GM21619 (cell line): ENCODE measurements at regions not wholly inside any gene's neighbourhood (a gene's known extent, or its start where the extent isn't known, plus 50 kb on each side); places are given as distances from the start of the nearest gene placed in this dataset.

ENCODE experiments used
- ATAC-seq: cut with Tn5 transposase; IDR thresholded peaks from one replicate; pipeline ENCODE4 v1.9.1; 2021; ENCODE audit not compliant: unreplicated experiment

GRCh38 chr15:70258369-70259027 lies 160.8 kb upstream of the TLE3 start:
- ATAC-seq: no peak

DNA sequence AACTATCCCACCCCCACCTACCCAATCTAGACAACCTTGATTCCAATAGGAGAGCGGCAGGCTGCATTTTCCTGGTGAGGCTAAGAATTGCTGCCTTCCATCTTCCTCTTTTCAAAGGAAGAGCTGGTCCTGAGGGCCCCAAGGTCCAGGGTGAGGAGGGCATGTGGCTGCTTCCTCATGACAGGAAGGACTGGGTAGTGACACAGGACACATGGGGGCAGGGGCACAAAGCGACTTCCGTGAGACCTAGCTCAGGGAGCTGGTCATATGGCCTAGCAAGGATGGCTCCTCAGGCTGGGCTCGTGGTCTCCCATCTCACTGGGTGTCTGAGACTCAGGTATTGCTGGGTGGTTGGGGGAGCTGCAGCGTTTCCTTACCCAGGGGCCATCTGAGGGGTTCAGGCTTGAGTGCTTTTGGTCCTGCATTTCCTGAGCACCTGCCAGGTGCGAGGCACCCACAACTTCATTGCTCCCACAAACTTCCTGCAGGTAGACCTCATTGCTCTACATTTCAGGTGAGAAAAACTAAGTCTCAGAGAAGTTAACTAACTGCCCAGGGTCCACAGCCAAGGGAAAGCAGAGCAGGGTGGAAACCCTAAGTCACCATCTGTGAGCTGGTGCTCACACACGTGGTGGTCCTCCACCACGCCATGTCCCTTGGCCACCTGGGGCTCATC lies 160.0 kb upstream of the TLE3 start:
- ATAC-seq: no peak

- ATAC-seq: no peak
Measured at GRCh38 chr15:70257047-70257446, 159.3 kb upstream of the TLE3 start.

DNA sequence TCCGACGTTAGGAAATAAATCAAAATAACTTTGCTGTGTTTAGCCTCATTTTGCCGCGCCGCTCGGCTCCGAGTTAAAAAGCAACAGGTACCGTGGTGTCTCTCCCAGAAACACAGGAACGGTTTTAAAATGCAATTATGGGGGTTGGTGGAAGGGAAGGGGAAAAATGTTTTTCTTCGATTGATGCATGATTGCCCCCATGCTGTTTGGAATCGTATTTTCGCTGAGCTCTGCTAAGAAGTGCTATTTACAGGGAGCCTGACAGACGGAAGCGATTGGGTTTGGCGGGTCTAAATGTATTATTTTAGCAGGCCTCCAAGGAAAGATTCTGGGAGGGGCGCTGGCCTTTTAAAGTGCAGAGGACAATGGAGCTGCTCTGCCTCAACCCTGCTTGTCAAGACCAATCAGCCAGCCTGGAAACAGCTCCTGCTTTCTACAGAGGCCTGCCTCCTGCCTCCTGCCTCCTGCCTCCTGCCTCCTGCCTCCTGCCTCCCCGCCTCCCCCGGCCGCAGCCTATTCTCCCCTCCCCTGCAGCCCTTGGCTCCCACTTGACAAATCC lies 156.7 kb upstream of the TLE3 start:
- ATAC-seq: no peak

DNA sequence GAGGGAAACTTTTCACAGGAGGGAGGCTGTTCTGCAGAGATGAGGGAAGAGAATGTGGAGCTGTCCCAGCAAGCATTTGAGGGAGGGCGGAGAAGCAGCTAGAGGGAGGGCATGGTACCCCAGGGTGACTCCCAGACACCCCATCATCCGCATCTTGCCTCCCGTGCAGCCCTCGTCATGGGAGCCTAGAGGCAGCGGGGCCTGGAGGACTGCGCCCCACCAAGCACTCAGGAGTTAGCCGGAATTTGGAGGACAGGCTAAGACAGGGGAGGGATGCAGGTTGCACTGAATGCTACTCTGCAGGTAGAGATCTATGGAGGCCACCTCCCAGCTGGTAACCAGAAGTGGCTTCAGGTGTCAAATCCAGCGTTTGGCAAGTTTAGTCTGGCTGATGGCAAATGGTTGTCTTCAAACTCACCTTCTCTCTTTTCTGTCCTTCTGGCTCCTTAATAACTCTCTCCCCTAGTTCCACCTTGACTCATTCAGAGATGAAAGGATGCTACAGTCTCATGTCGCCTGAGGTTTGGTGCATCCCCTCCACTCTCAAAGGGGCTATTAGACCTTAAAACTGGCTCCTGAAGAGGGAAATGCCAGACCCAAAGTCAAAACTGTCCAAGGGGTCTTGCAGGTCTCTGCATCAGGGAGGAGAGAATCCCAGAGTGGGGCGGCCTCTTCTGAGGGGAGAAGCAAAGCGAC lies 155.9 kb upstream of the TLE3 start:
- ATAC-seq: no peak

GRCh38 chr15:70252951-70253320 lies 155.2 kb upstream of the TLE3 start:
- no peak for ATAC-seq

GRCh38 chr15:70252056-70252950 lies 154.6 kb upstream of the TLE3 start:
- no peak for ATAC-seq

- no peak for ATAC-seq
Measured at GRCh38 chr15:70251246-70251990, 153.7 kb upstream of the TLE3 start.

DNA sequence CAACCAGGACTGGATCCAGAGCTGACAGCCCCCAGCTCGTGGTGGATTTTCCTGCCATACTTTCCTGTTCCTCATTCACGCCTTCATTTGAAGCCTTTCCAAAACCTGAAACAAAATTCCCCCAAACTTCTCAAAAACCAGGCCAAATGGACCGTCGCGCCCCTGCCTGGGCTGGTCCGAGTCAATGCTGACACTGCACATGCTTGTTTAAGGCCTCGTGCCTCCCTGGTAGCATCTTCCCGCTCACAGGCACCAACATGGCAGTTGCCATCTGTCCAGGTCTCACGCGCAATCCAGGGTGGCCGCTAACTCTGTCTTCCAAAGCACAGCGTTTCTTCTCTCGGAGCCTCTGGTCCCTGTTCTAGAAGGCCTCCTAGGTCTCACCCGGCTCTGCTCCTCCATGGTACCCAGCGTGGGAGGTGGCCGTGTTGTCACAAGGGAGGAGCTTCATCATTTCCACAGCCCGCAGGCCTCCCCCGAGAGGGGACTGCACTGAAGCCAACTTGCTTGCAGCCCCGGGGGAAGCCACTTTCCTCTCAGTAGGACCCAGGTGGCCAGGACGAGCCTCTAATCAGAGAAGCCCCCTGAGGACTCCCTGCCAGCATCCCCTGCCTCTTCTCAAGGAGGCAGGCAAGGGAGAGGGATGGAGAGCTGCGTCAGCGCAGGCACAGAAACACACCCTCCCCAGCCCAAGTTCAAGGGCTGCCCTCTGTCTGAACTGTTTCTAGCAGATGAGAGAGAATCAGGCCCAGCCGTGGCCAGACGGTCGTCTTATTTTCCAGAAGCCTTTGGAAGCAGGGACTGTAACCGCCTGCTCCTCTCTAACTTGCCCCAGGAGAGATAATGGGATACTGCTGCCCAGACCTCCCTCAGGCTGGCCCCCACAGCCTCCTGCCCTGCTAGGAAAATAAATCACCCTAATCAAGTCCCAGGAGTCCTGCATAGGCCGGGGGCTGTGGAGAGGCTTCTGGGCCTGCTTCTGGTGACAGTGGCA lies 152.8 kb upstream of the TLE3 start:
- no peak for ATAC-seq

DNA sequence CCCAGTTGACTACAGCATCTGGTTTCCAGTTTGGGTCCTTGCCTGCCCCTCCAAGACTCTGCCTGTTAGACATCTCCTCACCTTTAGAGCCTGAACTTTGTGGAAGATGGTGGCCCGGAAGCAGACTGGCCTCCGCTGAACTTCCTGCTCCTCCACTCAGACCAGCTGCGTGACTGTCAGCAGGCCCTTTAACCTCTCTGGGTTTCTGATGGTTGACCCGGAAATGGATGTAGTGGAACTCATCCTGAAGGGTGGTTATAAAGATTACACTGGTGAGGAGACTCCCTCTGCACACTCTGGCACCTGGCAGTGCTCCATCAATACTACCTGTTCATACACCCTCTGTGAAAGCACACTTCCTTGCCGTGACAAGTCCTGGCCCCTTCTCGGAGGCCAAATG lies 151.9 kb upstream of the TLE3 start:
- ATAC-seq: no peak

GRCh38 chr15:70248116-70249025 lies 150.7 kb upstream of the TLE3 start:
- ATAC-seq: no peak

DNA sequence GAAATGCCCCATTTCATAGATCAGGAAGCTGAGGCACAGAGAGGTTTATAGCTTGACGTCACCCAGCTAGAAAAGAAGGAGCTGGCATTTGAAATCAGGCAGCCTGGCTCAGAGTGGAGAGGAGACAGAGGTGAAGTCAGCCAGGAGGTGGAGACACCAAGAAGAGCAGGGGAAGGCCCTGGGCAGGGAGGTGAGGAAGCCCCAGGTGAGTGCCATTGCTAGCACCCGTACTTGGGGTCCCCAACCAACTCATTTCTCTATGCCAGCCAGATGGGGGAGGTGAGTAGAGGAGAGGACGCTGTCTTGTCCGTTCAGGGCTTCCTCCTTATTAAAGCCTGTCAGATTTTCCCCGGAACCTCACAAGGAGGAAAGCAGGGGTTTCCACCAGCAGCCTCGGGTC lies 149.6 kb upstream of the TLE3 start:
- no peak for ATAC-seq

DNA sequence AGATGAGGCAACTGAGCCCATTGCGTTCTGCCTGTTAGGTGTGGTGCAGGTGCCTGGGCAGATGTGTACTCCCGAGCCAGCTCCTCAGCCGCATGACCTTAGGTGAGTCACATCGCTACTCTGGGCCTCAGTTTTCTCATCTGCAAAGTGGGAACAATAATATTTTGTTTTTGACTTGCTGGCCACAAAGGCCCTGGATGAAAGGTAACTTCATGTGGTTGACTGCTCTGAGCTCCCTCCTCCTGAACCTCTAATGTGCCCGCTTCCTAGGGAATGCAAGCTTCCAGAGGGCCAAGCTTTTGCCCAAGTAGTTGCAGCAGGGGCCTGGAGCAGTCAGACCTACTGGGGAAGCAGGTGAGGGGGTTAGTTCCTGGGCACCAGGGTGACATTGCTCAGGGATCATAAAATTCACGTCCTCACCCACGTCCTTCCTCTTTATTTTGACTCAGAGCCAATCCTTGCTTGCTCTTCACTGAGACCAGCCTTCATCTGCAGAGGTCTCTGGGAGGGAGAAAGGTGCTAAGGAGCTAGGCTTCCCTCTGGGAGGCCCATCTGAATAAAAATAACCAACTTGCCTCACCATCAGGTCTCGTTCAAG lies 149.0 kb upstream of the TLE3 start:
- no peak for ATAC-seq

- no peak for ATAC-seq
Measured at GRCh38 chr15:70245932-70246622, 148.4 kb upstream of the TLE3 start.

GRCh38 chr15:70244978-70245542 lies 147.3 kb upstream of the TLE3 start:
- no peak for ATAC-seq

DNA sequence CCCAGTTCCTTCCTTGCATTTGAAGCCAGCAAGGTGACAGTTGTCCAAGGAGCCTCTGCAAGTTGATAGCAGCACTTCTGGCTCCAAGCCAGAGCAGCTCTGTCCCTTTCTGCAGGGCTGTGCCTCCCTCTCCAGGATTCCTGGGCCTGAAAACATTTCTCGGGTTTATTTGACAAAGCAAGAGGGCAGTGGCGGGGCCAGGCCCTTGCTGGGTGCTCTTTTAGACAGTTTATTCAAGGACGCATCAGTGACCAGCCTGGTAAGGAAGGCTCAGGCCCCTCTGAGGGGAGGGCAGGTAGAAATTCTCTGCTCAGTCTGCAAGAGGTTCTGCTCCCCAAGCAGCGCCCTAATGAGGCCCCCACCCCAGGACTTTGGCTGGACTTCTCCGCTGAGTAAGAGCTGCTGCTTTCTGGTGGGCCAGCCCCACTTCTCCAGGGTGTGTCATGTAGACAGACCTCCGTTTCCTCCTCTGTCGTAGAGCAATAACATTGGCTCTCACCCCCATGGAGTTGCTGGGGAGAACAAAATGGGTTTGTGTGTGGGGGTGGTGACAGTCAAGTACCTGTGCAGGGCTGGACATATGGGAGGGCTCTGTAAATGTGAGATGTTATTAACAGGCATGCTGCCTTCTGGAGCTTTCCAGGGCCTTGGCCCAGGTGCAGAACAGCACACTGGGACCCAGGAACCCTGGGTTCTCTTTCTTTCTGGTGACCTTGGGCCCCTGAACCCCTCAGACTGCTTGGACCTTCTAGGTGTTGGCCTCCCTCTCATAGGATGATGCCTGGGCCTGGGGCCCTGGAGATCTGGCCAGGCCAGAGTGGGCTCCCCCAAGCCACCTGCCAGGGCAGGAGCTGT lies 146.2 kb upstream of the TLE3 start:
- no peak for ATAC-seq
